Activated CD4-positive, alpha-beta T cell treated with anti-CD3 and anti-CD28 coated beads, Interleukin-2, amount 50 U/mL, for 24 hours (primary cell): ENCODE measurements at regions not wholly inside any gene's neighbourhood (a gene's known extent, or its start where the extent isn't known, plus 50 kb on each side); places are given as distances from the start of the nearest gene placed in this dataset.
"Not testable (repeated sequence)": the region's sequence is repeated elsewhere in the genome, so short reads cannot be mapped to it uniquely, and the experiment has no call there.

Source experiments
- DNase-seq, 2 donors: peaks; one replicate each; pipeline ENCODE4 v3.0.0-alpha.2; 2020; ENCODE audit warnings: low read depth in 1 of 2, low spot score in 1 of 2

DNA sequence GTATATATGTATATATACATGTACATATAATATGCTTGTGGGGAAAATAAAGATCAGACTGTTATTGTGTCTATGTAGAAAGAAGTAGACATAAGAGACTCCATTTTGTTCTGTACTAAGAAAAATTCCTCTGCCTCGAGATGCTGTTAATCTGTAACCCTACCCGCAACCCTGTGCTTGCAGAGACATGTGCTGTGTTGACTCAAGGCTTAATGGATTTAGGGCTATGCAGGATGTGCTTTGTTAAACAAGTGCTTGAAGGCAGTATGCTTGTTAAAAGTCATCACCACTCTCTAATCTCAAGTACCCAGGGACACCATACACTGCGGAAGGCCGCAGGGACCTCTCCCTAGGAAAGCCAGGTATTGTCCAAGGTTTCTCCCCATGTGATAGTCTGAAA lies 972.9 kb downstream of the GALC start:
- not testable (repeated sequence) for DNase-seq

DNA sequence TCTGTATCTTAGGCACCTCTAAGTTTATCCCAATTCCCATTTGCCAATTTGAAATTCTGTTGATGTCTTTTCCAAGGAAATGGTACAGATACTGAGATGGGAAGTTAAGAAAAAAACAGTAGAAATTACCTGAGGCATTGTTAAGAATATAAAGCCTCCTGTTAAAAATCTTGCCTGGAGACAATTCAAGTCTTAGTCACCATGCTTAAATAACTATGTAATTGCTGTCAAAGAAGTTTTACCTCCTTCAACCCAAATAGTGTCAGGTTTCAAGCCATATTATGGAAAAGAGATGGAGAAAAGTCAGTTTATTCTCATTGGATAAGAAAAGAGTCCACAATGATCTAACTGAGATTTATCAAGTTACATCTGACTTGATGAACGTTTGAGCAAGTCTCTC lies 974.7 kb downstream of the GALC start:
- DNase-seq = no peak

DNA sequence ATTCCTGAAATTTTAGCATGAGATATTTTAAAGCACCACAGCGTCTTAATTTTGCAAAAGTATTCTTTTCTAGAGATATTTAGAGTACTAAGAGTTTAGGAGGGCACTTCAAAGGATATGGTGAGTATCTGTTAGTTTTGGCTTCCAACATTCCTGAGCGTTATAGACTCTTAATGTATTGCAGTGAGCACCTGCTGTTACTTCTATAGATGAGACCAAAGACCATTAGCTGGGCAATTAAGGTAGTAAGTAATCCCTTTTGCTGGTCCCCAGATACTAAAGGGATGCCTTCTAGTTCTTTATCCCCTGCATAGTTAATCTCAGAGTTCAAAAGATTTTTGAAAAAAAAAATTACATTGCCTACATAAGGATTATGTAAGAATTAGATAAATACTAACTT lies 975.6 kb downstream of the GALC start:
- DNase-seq = no peak

DNA sequence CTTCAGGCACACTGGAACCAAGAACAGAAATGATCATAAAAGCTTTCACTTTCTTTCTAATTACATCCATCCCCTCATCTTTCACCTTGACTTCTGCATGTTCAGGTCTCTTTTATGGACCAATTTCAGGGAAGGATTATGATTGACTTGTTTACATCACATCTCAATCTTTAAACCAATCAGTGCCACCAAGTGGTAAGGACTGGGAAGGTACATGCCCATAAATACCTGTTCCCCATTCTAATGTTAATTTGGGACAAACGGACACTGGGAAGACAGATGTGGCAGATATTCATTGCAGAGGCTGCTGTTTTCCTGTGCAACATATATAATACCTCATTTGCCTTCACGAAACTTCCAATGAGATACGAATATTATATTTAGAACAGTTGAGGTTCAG lies 978.1 kb downstream of the GALC start:
- no peak for DNase-seq

DNA sequence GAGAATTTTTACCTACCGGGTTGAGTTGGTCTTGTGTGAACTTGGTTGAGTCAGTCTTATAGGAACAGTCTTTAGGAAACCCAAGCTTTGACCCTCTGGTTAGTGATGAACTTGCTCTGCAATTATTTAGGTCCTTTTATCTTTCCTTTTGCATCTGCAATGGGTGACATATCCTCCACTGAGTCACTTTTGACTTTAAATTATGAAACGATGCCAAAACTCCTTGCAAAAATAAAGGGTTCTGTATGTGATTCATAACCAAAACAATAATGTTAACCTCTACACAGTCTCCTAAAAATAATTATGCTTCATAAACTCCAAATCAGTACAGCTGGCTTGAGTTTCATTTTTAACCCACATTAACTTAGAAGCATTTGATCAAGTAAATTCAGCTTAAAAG lies 979.4 kb downstream of the GALC start:
- DNase-seq = no peak

DNA sequence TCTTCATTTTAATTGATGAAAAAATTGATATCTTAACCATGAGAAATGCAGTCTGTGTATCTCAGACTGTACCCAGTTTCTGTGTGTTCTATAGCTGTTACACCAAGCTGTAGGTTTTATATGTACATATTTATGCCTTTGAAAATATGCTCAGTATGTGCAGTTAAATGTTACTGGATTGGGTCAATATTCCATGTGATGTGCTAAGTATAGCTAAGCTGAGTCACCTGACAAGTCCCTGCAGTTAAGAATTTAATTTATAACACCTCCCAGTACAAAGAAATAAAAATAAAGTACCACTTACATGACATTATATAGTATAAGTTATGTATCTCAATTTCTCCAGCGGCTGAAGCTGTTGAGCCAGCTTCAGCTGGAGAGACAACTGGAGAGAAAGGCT lies 984.0 kb downstream of the GALC start:
- no peak for DNase-seq

DNA sequence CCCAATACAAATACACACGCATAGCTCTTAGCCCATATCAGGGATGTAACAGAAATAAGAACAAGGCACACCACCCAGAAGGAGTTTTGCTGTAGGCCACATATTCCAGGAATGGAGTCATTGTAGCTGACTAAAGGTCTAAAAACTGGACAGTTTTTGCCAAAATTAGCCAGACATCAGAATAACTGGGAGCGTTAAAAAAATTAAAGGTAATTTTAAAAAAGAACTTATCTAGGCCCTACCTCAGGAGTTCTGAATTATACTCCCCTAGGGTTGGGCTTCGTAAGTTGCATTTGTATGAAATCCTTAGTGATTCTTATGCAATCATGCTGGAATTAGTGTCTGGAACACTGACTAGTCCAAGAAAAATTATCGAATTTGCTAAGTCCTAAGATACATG lies 987.7 kb downstream of the GALC start:
- DNase-seq = no peak

DNA sequence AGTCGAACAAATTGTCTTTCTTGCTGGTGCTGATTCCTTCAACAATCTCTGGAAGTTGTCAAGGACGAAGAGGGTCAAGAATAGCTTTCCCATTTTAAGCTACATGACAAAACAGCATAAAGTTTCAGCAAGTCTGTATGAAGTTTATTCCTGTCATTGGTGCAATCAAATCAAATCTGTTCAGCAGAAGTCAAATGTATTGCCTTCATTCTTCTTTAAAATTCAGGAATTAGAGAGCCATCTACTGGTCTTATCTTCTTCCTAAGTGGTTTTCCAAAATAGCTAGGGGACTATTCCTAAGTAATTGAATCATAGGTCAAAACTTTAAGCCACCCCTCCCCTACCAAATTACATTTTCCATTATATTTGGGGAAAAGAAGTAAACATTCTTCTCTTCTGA lies 990.2 kb downstream of the GALC start:
- no peak for DNase-seq

DNA sequence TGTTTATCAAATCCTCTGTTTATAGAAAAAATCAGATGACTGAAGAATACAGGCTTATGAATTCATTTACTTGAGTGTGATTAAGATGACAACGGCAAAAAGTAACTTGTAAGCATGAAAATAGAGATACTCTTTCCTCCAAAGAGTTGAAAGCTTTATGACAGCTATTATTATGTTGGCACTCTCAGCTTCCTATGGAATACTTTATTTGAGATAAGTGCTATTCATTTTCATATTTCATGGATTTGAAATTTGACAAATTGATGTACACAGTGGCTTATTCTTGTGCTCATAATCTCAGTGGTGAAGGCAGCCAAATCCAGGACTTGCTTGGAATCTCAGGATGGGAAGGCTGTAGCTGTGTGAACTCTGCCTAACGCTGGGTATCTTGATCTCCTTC lies 991.6 kb downstream of the GALC start:
- no peak for DNase-seq

DNA sequence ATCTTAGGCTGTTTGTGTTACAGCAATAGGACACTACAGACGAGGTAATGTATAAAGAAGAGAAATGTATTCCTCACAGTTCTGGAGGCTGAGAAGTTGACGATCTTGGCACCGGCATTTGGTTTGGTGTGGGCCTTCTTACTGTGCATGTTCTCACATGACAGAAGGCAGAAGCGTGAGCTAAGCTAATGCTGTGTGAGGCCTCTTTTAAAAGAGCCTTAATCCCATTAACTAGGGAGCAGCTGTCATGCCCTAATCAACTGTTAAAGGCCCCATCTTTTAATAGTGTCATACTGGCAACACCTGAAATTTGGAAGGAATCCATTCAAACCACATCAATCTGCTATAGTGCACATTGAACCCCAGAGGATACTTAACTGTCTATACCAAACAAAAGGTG lies 992.9 kb downstream of the GALC start:
- DNase-seq = no peak

DNA sequence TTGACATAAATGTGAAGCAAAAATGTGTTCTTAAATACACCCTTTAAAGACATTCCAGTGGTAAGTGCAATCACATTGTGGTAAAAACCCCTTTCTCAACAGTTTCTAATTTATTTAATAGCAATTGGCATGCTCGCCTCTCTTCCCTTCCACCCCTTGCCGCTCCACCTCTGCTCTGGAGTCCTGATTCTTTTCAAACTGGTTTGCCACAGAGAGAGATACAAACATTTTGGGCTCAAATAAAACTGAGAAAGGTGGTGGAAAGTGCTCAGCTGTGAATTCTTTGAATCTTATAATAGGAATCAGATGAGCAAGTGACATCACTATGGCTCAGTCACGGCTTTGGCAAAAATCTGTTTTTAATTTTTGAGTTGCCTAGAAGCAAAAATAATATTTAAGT lies 993.9 kb downstream of the GALC start:
- no peak for DNase-seq

DNA sequence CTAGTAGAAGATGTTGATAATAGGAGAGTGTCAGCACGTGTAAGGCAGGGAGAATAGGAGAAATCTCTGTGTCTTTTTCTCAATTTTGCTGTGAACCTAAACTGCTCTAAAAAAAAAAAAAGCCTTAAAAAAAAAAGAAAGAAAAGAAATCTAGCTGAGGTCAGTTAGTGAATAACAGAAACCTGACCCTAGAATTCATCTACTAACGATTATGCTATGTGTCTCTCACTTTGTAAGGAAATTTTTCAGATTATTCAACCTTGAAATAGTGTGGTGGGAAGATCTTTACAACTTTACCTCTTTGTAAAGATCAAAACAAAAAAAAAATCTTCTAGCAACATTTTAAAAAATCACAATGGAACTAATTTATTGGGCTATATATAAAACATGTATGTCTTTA lies 995.7 kb downstream of the GALC start:
- no peak for DNase-seq

DNA sequence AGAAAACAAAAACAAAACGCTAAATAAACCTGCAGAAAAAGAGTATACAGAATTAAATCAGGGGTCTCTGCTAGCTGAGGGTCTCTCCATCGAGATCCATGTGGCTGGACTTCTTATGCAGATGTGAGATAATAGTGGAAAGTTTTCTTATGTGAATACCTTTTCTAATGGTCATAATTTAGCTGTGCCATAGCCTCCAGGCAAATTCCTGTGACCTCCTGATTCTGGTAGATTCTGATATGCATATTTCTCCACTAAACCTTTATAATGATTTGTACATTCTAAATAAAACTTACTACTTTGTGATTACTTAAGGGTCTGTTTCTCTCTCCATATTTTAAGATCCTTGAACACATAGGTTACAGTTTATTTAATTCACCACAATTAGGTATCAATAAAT lies 1002.6 kb downstream of the GALC start:
- no peak for DNase-seq

DNA sequence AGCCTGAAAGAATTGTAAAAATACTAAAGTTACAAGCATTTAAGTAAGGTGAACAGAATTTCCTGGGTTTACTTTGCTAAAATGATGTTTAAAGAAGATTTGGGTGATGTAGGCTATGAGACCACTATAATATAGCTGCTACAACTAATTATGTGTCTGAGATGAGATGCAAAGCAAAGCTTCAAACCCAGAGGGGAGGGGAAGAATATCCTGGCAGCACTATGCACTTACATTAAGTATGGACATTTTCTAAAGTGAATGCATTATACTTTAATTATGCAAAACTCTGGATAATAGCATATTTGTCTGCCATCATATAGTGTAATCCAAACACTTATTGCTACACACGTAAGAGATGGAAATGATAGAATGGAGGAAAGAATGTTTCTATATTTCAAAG lies 1003.7 kb downstream of the GALC start:
- no peak for DNase-seq

DNA sequence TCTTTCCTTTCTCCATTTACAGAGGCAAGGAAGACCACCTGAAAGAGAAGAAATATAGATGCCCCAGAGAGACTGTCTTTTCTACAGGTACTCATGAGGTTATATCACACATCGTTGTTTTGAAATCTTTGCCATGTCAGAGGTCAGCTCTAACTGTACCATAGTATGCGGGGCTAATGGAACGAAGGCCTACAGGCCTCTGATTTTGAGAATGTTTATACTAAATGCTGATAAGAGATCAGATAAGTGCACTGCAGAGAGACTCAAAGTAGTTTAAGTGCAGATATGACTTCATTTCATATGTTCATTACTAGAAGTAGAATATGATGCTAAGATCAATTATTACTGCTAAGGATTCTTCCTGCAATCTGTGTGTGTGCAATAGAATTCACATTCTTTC lies 1005.0 kb downstream of the GALC start:
- no peak for DNase-seq

DNA sequence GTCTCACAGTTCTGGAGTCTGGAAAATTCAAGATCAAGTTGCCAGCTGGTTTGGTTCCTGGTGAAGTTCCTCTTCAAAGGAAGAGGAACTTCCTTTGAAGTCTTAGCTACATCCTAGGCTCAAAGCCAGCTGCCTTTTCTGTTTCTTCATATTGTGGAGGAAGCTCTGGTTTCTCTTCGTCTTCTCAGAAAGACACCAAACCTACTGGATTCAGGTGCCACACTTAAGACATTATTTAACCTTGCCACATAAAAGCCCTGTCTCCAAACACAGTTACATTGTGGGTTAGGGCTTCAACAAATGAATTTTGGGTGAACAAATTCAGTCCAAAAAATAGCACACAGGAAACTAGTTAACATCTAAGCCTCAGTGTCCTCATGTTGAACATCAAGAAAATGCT lies 1019.8 kb downstream of the GALC start:
- no peak for DNase-seq

DNA sequence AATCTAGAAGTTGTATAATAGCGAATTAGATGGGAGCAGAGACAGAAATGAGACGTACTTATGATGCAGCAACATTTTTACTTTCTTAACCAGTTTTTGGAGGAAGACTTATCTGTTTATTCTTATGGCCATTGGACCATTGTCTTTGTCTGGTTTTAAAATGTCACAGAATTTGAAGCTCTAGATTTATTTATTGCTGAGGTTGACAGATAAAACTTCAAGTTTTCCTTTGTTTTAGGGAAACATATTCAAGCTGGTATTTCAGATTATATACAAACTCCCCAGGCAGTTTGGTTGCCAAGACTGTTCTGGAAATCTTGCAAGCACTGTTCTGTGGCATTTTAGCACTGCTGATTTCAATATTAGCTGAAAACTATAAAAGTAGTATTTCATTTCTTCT lies 1021.7 kb downstream of the GALC start:
- DNase-seq = no peak

DNA sequence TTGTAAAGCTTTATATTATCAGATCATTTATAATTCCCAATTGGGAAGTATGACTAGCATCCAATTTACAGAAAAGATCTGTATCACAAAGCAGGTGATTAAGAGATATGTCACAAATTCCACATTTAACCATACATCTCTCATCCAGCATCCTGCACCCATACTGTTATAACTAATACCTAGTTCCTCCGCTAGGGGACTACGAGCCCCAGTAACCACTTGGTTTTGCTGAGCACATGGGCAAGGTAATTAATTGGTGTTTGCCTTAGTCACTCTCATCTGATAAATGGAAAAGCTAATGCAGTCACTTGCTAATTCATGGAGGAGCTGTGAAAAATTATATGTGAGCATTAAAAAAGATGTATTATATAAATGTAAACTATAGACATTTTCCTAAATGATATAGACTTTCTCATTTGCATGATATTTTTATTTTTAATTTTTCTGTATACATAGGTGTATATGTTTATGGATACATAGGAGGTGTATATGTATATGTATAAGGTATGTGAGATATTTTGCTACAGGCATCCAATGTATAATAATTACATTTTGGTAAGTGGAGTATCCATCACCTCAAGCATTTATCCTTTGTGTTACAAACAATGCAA lies 1031.8 kb downstream of the GALC start:
- DNase-seq = no peak

DNA sequence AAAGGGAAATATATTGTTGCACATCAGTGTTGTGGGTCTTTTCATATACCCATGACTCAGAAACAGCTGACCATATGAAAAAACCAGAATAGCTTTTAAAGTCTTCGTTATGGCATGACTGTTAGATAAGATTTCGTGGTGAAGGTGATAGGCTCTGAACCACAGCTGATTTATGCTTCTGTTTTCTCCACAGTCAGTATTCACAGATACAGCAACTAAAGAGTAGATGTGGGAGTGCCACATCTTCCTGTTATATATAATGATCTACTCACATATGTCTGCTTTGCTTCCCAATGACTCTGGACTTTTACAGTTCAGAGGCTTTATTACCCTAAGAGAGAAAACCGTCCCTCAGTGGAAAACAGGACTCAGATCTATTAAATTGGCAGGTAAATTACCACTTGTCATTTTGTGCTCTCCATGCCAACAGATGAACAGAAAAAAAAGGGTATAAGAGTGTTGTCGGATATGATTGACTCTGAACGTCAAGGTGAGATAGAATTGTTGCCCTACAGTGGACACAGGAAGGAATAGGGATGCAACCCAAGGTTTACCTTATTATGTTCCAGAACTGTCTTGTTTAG lies 1037.1 kb downstream of the GALC start:
- DNase-seq = no peak

DNA sequence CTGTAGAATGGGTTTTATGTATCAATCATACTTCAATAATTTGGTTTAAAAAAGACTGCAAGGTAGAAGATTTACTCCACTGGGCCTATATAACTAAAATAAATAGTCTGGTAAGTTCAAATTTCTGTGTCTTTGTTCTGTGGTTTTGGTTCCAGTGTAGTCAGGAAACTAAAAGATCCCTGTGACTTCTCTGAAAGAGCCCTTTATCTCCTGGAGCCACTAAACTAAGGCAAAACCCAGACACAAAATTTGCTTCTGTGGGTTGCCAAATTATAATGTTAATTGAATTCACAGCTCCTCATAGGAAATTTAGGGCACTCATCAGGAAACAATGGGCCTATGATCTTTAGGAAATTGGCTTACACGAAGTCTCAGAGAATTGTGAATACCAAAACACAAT lies 1038.4 kb downstream of the GALC start:
- no peak for DNase-seq

DNA sequence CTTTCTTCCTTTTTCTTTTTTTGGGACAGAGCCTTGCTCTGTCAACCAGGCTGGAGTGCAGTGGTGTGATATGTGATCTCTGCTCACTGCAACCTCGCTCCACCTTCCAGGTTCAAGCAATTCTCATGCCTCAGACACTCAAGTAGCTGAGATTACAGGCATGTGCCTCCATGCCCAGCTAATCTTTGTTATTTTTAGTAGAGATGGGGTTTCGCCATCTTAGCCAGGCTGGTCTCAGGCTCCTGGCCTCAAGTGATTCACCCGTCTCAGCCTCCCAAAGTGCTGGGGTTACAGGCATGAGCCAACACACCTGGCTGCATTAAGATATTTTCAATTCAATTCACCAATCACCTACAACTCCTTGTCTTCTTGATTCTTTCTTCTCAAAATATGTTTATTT lies 1046.5 kb downstream of the GALC start:
- DNase-seq = no peak

DNA sequence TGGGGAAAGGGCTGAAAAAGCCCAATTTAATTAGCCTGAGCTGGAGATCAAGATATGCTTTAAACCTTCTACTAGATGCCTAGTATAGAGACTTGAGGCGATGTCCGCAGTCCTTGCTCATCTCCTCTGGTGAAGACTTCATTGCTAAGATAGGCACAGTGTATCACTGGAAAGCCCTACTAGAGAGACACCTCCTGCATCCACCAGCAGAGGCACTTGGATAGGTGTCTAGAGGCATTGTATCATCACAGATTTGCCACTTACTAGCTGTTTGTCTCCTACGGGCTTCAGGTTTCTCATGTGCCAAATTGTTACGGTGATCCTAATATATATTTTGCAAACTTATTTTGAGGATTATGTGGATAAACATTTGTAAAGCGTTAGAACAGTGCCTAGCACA lies 1048.5 kb downstream of the GALC start:
- DNase-seq = no peak
